ENCODE measurements at regions not wholly inside any gene's neighbourhood (a gene's known extent, or its start where the extent isn't known, plus 50 kb on each side); places are given as distances from the start of the nearest gene placed in this dataset.

- no peak overlapping the region for H3K27ac Mint-ChIP-seq (ENCODE audit: unreplicated experiment)
- no peaks in the 10 kb centered on the region for H3K4me1 Mint-ChIP-seq (ENCODE audit: low read depth, unreplicated experiment)
- Histone ChIP-seq H3K4me1 (no peaks in the 10 kb centered on the region), H3K27me3 (replicated peaks; ENCODE audit: control insufficient read depth, insufficient read depth, low read length) (no peaks in the 10 kb centered on the region), H3K4me3 (ENCODE audit: low read depth, low read length) (no peak overlapping the region), H3K36me3 (ENCODE audit: control insufficient read depth, insufficient read depth, low read length) (no peaks in the 10 kb centered on the region), H3K9me3 (no peaks in the 10 kb centered on the region)
- H3K36me3 Mint-ChIP-seq (ENCODE audit: insufficient read depth, unreplicated experiment) = no peaks in the 10 kb centered on the region
- intact Hi-C loops (cut with micrococcal nuclease; ENCODE audit: unreplicated experiment) = no loop called here
- no peak overlapping the region for H3K4me3 Mint-ChIP-seq (ENCODE audit: unreplicated experiment)
- DNase-seq = no peak
- H3K9me3 Mint-ChIP-seq (ENCODE audit: unreplicated experiment) = no peaks in the 10 kb centered on the region
- POLR2A ChIA-PET = no interaction called here
- no peak for TF ChIP-seq CTCF (IDR thresholded peaks at IDR 0.05; ENCODE audit: insufficient read depth in 1 of 2, low read depth in 1 of 2, low read length in 1 of 2, severe bottlenecking in 1 of 2, unreplicated experiment in 1 of 2)
- no peaks in the 10 kb centered on the region for H3K27me3 Mint-ChIP-seq (ENCODE audit: insufficient read depth, unreplicated experiment)
- CTCF ChIA-PET = no interaction called here
- no TSS peak for BruUV-seq (replicated peaks)
These were observed 103.2 kb upstream of the TIAM2 start for GRCh38 chr6:154891901-154892300.

GRCh38 chr6:154893917-154894316 is 101.2 kb upstream of the TIAM2 start:
- no peak overlapping the region for H3K27ac Mint-ChIP-seq (ENCODE audit: unreplicated experiment)
- no peaks in the 10 kb centered on the region for H3K9me3 ChIP-seq
- no peak overlapping the region for H3K4me3 ChIP-seq (ENCODE audit: low read depth, low read length)
- no peaks in the 10 kb centered on the region for H3K27me3 Mint-ChIP-seq (ENCODE audit: insufficient read depth, unreplicated experiment)
- intact Hi-C loops (cut with micrococcal nuclease; ENCODE audit: unreplicated experiment) = no loop called here
- BruUV-seq (replicated peaks) = no TSS peak
- TF ChIP-seq CTCF (IDR thresholded peaks at IDR 0.05; ENCODE audit: insufficient read depth in 1 of 2, low read depth in 1 of 2, low read length in 1 of 2, severe bottlenecking in 1 of 2, unreplicated experiment in 1 of 2) = no peak
- no peak overlapping the region for H3K4me3 Mint-ChIP-seq (ENCODE audit: unreplicated experiment)
- H3K9me3 Mint-ChIP-seq (ENCODE audit: unreplicated experiment) = no peaks in the 10 kb centered on the region
- no peak for DNase-seq
- no peaks in the 10 kb centered on the region for H3K4me1 Mint-ChIP-seq (ENCODE audit: low read depth, unreplicated experiment)
- ChIA-PET POLR2A (no interaction called here), CTCF (no interaction called here)
- no peaks in the 10 kb centered on the region for H3K36me3 ChIP-seq (ENCODE audit: control insufficient read depth, insufficient read depth, low read length)
- no peaks in the 10 kb centered on the region for H3K4me1 ChIP-seq
- no peaks in the 10 kb centered on the region for H3K36me3 Mint-ChIP-seq (ENCODE audit: insufficient read depth, unreplicated experiment)
- H3K27me3 ChIP-seq (replicated peaks; ENCODE audit: control insufficient read depth, insufficient read depth, low read length) = no peaks in the 10 kb centered on the region

- H3K27me3 ChIP-seq (replicated peaks; ENCODE audit: control insufficient read depth, insufficient read depth, low read length) = no peaks in the 10 kb centered on the region
- CTCF ChIA-PET = no interaction called here
- H3K36me3 ChIP-seq (ENCODE audit: control insufficient read depth, insufficient read depth, low read length) = no peaks in the 10 kb centered on the region
- Mint-ChIP-seq H3K36me3 (ENCODE audit: insufficient read depth, unreplicated experiment) (peaks cover 2% of the 10 kb centered on the region), H3K9me3 (ENCODE audit: unreplicated experiment) (no peaks in the 10 kb centered on the region), H3K27ac (ENCODE audit: unreplicated experiment) (no peak overlapping the region), H3K4me3 (ENCODE audit: unreplicated experiment) (no peak overlapping the region), H3K27me3 (ENCODE audit: insufficient read depth, unreplicated experiment) (no peaks in the 10 kb centered on the region), H3K4me1 (ENCODE audit: low read depth, unreplicated experiment) (peaks cover 2% of the 10 kb centered on the region)
- POLR2A ChIA-PET = no interaction called here
- H3K9me3 ChIP-seq = no peaks in the 10 kb centered on the region
- peaks cover 8% of the 10 kb centered on the region for H3K4me1 ChIP-seq
- TF ChIP-seq CTCF (IDR thresholded peaks at IDR 0.05; ENCODE audit: insufficient read depth in 1 of 2, low read depth in 1 of 2, low read length in 1 of 2, severe bottlenecking in 1 of 2, unreplicated experiment in 1 of 2) = no peak
- H3K4me3 ChIP-seq (ENCODE audit: low read depth, low read length) = no peak overlapping the region
- DNase-seq = no peak
- no TSS peak for BruUV-seq (replicated peaks)
- intact Hi-C loops (cut with micrococcal nuclease; ENCODE audit: unreplicated experiment) = no loop called here
These were observed 100.2 kb upstream of the TIAM2 start for GRCh38 chr6:154894902-154895301.
